Tibial nerve (tissue), 4 donors: ENCODE measurements at regions not wholly inside any gene's neighbourhood (a gene's known extent, or its start where the extent isn't known, plus 50 kb on each side); places are given as distances from the start of the nearest gene placed in this dataset.

Experiments
- DNase-seq, 2 donors: peaks; one replicate each; pipeline ENCODE4 v3.0.0-alpha.2; 2019; ENCODE audit warnings: low spot score in 2 of 2
- H3K27ac ChIP-seq, 4 donors: fragments of 200-600 bp; sonication (generic) in 3 of 4; one replicate each; pipeline ENCODE4 v1.5.1; 2017 to 2019; ENCODE audit warnings: mild to moderate bottlenecking in 1 of 4
- H3K27me3 ChIP-seq, 2 donors: fragments of 200-600 bp; sonication (generic) in 1 of 2; one replicate each; pipeline versions ENCODE4 v1.5.1 to v1.6.0; 2017 to 2019
- H3K36me3 ChIP-seq, 3 donors: fragments of 200-600 bp; sonication (generic); one replicate each; pipeline ENCODE4 v1.5.1; 2018 to 2019
- H3K4me1 ChIP-seq, 4 donors: fragments of 200-600 bp; sonication (generic) in 3 of 4; one replicate each; pipeline ENCODE4 v1.5.1; 2017 to 2019
- H3K4me3 ChIP-seq, 4 donors: fragments of 200-600 bp; sonication (generic) in 3 of 4; one replicate each; pipeline ENCODE4 v1.5.1; 2017 to 2019; ENCODE audit warnings: mild to moderate bottlenecking in 1 of 4, moderate library complexity in 1 of 4
- H3K9me3 ChIP-seq, 4 donors: fragments of 200-600 bp; sonication (generic) in 3 of 4; one replicate each; pipeline ENCODE4 v1.5.1; 2017 to 2019
- CTCF ChIP-seq, 5 experiments: fragments of 200-600 bp in 3 of 5; fragments of 450-650 bp in 2 of 5; sonication (generic) in 3 of 5; IDR thresholded peaks; one replicate each; pipeline ENCODE4 v1.5.1; 2016 to 2019; ENCODE audit warnings: antibody characterized with exemption in 5 of 5, mild to moderate bottlenecking in 3 of 5, moderate library complexity in 2 of 5
- EP300 ChIP-seq, 2 donors: sonication (generic); formaldehyde crosslinking; IDR thresholded peaks; one replicate each; pipeline ENCODE4 v1.6.1; 2017; ENCODE audit warnings: antibody characterized with exemption in 2 of 2, mild to moderate bottlenecking in 1 of 2
- POLR2A ChIP-seq, 2 donors: fragments of 450-650 bp; IDR thresholded peaks; one replicate each; pipeline ENCODE4 v1.6.1; 2017; ENCODE audit warnings: antibody characterized with exemption in 2 of 2, mild to moderate bottlenecking in 2 of 2, moderate library complexity in 2 of 2
- WGBS, 2 donors: methylation state at CpG; one replicate each; pipeline ENCODE4 v1.1.5; 2018; 5-methylcytosine and 5-hydroxymethylcytosine counted together

- Histone ChIP-seq H3K27me3 (no peaks in the 10 kb centered on the region), H3K9me3 (no peaks in the 10 kb centered on the region), H3K4me1 (no peaks in the 10 kb centered on the region), H3K36me3 (no peaks in the 10 kb centered on the region), H3K27ac (no peak overlapping the region), H3K4me3 (no peak overlapping the region)
- no peak for DNase-seq
- TF ChIP-seq CTCF (IDR thresholded peaks at IDR 0.05) (no peak), EP300 (IDR thresholded peaks at IDR 0.05) (no peak), POLR2A (IDR thresholded peaks at IDR 0.05) (no peak)
- WGBS, 2 donors, result 73 to 74% methylated on average over 5 of the region's 5 CpGs
Observed at GRCh38 chr5:121024416-121025311, 560.6 kb downstream of the PRR16 start.

- WGBS, 2 donors, result 80 to 91% methylated on average over 2 of the region's 2 CpGs
- H3K9me3 ChIP-seq, result no peaks in the 10 kb centered on the region
- DNase-seq, result no peak
- H3K27ac ChIP-seq, result no peak overlapping the region
- no peaks in the 10 kb centered on the region for H3K27me3 ChIP-seq
- H3K4me1 ChIP-seq, result no peaks in the 10 kb centered on the region
- TF ChIP-seq POLR2A (IDR thresholded peaks at IDR 0.05) (no peak), EP300 (IDR thresholded peaks at IDR 0.05) (no peak), CTCF (IDR thresholded peaks at IDR 0.05) (no peak)
- H3K4me3 ChIP-seq, result no peak overlapping the region
- no peaks in the 10 kb centered on the region for H3K36me3 ChIP-seq
Observed at GRCh38 chr5:121025671-121026070, 561.6 kb downstream of the PRR16 start.

GRCh38 chr5:121027636-121028035 is 563.5 kb downstream of the PRR16 start:
- WGBS, 2 donors, result 90% methylated on average over 3 of the region's 3 CpGs
- H3K9me3 ChIP-seq, result no peaks in the 10 kb centered on the region
- H3K4me3 ChIP-seq, result no peak overlapping the region
- no peaks in the 10 kb centered on the region for H3K27me3 ChIP-seq
- TF ChIP-seq EP300 (IDR thresholded peaks at IDR 0.05), result no peak
- no peak for TF ChIP-seq CTCF (IDR thresholded peaks at IDR 0.05)
- no peak for TF ChIP-seq POLR2A (IDR thresholded peaks at IDR 0.05)
- H3K27ac ChIP-seq, result no peak overlapping the region
- no peaks in the 10 kb centered on the region for H3K4me1 ChIP-seq
- H3K36me3 ChIP-seq, result no peaks in the 10 kb centered on the region
- DNase-seq, result no peak

- no peaks in the 10 kb centered on the region for H3K9me3 ChIP-seq
- H3K36me3 ChIP-seq, result no peaks in the 10 kb centered on the region
- no peak overlapping the region for H3K4me3 ChIP-seq
- DNase-seq, result no peak
- no peak overlapping the region for H3K27ac ChIP-seq
- no peak for TF ChIP-seq POLR2A (IDR thresholded peaks at IDR 0.05)
- no peak for TF ChIP-seq EP300 (IDR thresholded peaks at IDR 0.05)
- no peak for TF ChIP-seq CTCF (IDR thresholded peaks at IDR 0.05)
- no peaks in the 10 kb centered on the region for H3K27me3 ChIP-seq
- 68 to 76% methylated on average over 4 of the region's 4 CpGs for WGBS, 2 donors
- H3K4me1 ChIP-seq, result no peaks in the 10 kb centered on the region
Observed at GRCh38 chr5:121029536-121030245, 565.6 kb downstream of the PRR16 start.

GRCh38 chr5:121031491-121031890 is 567.4 kb downstream of the PRR16 start:
- 56 to 58% methylated on average over 3 of the region's 3 CpGs for WGBS, 2 donors
- Histone ChIP-seq H3K4me1 (no peaks in the 10 kb centered on the region), H3K36me3 (no peaks in the 10 kb centered on the region)

More at GRCh38 chr5:121031491-121031890, 567.4 kb downstream of the PRR16 start:
- H3K27ac ChIP-seq, result no peak overlapping the region
- no peaks in the 10 kb centered on the region for H3K27me3 ChIP-seq
- no peaks in the 10 kb centered on the region for H3K9me3 ChIP-seq
- peak in 1 of 2 donors; percentile 5 for DNase-seq
- TF ChIP-seq POLR2A (IDR thresholded peaks at IDR 0.05), result no peak
- TF ChIP-seq CTCF (IDR thresholded peaks at IDR 0.05), result no peak
- H3K4me3 ChIP-seq, result no peak overlapping the region
